ENCODE measurements at regions not wholly inside any gene's neighbourhood (a gene's known extent, or its start where the extent isn't known, plus 50 kb on each side); places are given as distances from the start of the nearest gene placed in this dataset.

DNA sequence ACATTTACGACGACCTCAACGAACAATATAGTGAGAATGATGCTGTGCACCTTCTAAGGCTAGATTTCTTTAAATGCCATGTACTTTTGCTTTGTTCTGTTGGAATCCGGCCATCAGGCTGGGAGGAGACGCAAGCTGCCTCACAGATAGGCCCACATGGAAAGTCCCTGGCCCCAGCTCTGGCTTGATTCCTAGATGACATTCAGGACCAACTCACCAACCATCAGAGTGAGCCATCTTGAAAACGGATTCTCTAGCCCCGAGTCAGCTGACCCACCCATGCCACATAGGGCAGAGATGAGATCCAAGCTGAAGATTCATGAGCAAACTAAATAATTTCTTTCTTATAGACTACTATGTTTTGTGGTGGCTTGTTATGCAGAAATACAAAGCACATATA is 164.4 kb downstream of the ZNF281 start:
- no peak for DNase-seq

- no peak for DNase-seq
Measured at GRCh38 chr1:200243042-200243437, 166.8 kb downstream of the ZNF281 start.

- DNase-seq, result no peak
Measured at GRCh38 chr1:200242110-200243041, 167.5 kb downstream of the ZNF281 start.

GRCh38 chr1:200240656-200241055 is 169.2 kb downstream of the ZNF281 start:
- no peak for DNase-seq

- no peak for DNase-seq
Measured at GRCh38 chr1:200238311-200238710, 171.5 kb downstream of the ZNF281 start.

DNA sequence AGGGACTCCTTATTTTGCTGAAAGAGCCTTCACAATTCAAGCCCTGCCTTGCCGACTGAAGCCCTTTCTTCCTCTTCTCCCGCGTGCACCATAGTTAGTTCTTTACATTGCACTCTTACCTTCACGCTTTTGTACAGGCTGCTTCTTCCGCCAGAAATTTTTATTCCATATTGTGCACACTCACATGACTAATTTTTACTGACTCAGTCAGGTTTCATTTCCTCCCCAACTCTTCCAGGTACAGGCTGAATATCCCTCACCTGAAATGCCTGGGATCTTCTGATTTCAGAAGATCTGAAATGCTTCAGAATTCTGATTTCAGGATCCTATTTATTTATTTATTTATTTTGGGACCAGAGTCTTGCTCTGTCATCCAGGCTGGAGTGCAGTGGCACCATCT is 172.8 kb downstream of the ZNF281 start:
- no peak for DNase-seq

- no peak for DNase-seq
Measured at GRCh38 chr1:200234938-200235337, 174.9 kb downstream of the ZNF281 start.

DNA sequence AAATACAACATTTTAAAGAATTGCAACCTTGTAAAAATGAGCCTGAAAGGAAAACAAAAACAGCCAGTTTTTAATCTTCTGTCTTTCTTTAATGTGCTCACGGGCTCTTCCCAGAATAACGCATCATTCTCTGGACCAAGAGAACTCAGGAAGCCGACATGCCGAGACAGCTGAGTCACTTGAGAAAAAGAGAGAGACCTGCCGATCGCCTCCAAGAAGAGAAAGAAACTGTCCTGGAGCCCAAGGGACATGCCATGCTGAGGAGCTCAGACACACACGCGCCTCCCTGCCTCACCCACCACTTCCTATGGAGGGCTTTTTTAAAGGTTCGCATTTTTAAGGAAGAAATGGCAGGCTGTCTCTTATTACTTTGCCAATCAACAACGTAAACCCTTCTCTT is 176.4 kb downstream of the ZNF281 start:
- DNase-seq, result no peak

DNA sequence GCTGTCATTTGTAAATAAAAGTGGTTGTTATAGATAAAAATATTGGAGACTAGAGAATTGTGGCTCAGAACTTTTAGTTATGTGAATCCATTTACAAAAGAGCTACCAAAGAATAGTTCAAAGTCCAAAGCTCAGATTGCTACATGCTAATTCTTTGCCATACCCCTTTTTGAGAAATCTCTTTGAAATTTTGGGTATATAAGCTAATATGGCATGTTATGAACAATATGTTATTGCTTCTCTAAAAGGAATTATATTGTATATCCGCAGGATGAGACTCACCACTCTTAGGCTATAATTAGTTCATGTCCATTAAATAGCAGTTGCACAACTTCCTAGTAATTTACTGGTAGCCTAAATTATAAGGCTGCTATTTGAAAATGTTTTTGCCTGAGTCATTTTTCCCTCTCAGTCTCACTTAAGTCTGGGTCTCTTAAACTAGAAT is 178.0 kb downstream of the ZNF281 start:
- DNase-seq, result no peak

GRCh38 chr1:200230671-200231070 is 179.2 kb downstream of the ZNF281 start:
- no peak for DNase-seq

GRCh38 chr1:200228486-200228885 is 181.3 kb downstream of the ZNF281 start:
- no peak for DNase-seq

- no peak for DNase-seq
Measured at GRCh38 chr1:200228081-200228480, 181.8 kb downstream of the ZNF281 start.
